Inferior parietal cortex (tissue), 1 donor: ENCODE measurements at regions not wholly inside any gene's neighbourhood (a gene's known extent, or its start where the extent isn't known, plus 50 kb on each side); places are given as distances from the start of the nearest gene placed in this dataset.

ENCODE experiments used
- DNase-seq: peaks from one replicate; pipeline ENCODE4 v3.0.0-alpha.2; 2016; ENCODE audit errors: extremely low spot score

DNA sequence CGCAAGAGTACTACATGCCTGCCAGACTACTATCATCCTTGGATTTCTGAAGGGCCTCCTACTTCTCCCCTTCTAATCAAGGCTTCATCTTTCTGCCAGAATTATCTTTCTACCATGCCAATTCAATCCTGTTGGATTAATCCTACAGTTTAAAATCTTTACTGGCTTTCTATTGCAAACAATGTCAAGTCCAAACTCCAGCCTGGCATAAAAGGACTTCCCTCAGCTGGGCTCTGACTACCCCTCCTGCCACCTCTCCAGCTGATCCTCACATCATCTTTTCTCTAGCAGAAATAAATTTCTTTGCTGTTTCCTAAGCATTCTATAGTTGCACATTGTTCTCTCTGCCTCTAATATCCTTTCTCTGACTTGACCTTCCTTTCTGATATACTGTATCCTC lies 119.7 kb upstream of the RAD23B start:
- no peak for DNase-seq

- no peak for DNase-seq
Observed at GRCh38 chr9:107169796-107170195, 113.3 kb upstream of the RAD23B start.

- DNase-seq, result no peak
Observed at GRCh38 chr9:107170801-107171200, 112.3 kb upstream of the RAD23B start.

GRCh38 chr9:107172160-107172978 lies 110.7 kb upstream of the RAD23B start:
- peak; percentile 94 for DNase-seq

DNA sequence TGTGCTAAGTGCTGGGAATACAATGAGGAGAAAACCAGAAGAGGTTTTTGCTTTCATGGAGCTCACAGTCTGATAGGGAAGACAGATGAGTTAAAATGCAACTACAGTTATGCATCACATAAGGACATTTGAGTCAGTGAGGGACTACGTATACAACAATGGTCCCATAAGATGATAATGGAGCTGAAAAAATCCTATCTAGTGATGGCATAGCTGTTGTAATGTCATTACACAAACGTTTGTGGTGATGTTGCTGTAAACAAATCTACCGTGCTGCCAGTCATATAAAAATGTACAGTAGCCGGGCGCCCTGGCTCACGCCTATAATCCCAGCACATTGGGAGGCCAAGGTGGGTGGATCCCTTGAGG lies 110.1 kb upstream of the RAD23B start:
- DNase-seq, result no peak

DNA sequence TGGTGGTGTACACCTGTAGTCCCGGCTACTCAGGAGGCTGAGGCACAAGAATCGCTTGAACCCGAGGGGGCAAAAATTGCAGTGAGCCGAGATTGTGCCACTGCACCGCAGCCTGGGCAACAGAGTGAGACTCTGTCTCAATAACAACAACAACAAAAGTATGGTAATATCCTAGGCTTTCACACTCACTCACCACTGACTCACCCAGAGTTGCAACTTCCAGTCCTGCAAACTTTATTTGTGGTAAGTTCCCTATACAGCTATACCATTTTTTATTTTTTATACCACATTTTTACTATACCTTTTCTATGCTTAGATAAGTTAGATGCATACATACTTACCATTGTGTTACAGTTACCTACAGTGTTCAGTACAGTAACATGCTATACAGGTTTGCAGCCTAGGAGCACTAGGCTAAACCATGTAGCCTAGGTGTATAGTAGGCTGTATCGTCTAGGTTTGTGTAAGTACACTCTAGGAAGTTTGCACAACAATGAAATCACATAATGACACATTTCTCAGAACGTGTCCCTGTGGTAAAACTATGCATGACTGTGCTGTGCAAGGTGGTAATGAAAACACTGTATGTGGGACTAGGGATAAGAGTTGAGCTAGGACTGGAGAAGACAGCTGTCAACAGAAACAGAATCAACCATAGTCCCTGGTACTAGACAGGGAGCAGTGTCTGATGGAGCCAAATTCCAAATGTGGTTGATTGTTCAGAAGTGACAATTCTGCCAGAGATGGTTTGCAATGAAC lies 109.5 kb upstream of the RAD23B start:
- DNase-seq, result no peak

DNA sequence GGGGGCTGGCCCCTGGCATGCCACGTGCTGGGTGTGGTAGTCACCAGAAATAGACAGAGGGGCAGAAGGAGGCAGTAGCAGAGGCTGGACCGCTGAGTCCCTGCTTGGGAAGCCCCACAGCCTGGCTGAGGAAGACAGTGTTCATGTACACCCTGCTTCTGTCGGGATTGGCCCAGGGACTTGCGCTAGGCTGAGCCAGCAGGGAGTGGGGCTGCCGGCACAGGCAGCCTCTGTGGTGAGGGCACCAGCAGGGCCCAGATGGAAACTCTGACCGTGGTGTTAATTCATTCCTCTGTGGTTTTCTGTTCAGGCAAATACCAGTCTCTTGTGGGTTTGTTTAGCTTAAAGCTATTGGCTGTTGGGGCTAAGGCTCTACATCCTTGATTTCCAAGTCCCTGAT lies 108.6 kb upstream of the RAD23B start:
- DNase-seq, result no peak

GRCh38 chr9:107175041-107175440 lies 108.0 kb upstream of the RAD23B start:
- DNase-seq, result no peak

- no peak for DNase-seq
Observed at GRCh38 chr9:107175816-107176435, 107.2 kb upstream of the RAD23B start.

DNA sequence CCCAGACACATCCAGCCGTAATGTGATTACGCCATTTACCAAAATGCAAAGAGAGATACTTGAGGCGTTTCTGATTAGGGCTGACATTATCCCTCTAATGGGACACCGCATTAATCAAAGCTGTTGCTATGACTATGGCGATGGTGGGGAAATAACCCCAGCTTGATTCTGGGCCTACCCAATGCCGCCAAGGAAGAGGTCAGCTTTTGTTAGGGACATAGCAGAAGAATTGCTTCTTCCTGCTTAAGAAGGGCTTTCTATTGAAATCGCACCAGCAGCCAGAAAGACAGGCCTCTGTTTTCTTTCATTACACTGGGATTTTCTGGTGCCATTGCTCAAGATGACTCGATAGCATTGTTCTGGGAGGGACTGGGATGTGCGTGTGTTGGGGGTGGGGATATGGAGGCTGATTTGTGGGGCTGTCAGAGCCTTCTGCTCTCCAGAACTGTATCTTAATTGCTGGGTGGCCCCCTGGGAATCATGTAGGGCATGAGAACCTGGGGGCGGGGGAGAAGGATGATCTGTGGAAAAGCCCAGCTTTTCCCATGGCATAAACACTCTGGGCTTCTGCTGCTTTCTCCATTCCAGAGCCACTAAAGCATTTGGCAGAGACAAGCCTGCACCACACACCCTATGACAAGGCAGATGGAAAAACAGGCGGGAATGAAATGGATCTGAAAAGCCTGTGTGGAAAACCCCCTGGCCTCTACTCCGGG lies 106.5 kb upstream of the RAD23B start:
- no peak for DNase-seq

GRCh38 chr9:107177243-107177839 lies 105.7 kb upstream of the RAD23B start:
- DNase-seq, result no peak

GRCh38 chr9:107177857-107178256 lies 105.2 kb upstream of the RAD23B start:
- DNase-seq, result no peak

DNA sequence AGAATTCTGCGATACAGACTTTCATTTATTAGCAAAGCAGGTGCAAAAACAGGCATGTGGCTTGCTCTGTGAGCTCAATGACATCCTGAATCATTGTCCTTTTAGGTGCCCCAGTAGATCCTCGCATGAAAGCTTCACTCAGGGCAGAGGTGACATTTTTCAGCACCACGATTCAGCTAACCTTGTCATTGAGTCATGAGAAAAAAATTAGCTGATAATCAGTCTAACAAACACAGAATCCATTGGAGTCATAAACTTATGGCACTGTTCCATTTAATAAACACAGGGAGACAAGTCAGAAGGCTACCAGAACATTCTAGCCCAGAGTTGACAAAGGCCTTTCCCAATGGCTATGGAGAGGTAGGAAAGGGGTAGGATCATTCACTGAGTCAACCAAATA lies 104.8 kb upstream of the RAD23B start:
- no peak for DNase-seq

DNA sequence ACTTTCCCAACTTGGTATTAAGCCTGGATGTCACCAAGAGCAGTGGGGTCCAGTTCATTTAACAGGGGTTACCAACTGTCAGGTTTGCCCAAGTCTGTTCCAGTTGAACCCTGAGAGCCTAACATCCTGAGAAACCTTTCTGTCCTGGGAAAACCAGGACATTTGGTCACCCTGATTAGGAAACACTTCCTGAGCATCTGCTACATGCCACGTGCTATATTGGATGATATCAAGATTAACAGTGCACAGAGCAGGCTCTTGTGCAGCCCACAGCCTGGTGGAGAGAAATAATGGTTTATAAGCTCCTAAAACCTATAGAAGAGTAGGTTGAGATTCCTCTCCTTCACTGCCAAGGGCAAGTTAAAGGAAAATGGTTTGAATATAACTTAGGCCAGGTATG lies 102.9 kb upstream of the RAD23B start:
- DNase-seq, result no peak

DNA sequence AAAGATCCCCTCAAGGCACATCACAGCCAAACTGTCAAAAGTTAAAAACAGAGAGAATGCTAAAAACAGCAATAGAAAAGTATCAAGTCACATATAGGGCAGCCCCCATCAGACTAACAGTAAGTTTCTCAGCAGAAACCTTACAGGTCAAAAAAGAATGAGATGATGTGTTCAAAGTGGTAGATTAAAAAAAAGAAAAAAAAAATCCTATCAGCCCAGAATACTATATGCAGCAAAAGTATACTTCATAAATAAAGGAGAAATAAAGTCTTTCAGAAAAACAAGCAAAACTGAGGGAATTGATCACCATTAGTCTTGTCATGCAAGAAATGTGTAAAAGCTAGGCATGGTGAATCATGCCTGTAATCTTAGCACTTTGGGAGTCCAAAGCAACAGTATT lies 99.9 kb upstream of the RAD23B start:
- no peak for DNase-seq

DNA sequence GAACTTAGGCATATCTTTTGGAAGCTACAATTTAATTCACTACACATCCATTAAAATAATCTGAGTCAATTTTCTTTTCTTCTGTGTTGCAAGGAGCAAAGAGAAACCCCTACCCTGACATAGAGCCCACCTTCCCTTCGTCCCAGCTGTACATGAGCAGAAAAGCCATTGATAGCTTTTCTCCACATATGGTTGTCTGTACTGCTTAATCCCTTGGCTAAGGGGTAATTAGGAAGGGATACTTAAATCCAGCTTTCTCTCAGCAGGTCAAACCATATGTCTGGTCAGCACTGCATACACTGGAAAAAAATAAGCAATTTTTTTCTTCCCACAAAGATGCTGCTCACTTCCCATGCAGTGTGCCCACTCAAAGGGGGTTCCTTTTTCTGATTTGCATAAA lies 94.7 kb upstream of the RAD23B start:
- no peak for DNase-seq

DNA sequence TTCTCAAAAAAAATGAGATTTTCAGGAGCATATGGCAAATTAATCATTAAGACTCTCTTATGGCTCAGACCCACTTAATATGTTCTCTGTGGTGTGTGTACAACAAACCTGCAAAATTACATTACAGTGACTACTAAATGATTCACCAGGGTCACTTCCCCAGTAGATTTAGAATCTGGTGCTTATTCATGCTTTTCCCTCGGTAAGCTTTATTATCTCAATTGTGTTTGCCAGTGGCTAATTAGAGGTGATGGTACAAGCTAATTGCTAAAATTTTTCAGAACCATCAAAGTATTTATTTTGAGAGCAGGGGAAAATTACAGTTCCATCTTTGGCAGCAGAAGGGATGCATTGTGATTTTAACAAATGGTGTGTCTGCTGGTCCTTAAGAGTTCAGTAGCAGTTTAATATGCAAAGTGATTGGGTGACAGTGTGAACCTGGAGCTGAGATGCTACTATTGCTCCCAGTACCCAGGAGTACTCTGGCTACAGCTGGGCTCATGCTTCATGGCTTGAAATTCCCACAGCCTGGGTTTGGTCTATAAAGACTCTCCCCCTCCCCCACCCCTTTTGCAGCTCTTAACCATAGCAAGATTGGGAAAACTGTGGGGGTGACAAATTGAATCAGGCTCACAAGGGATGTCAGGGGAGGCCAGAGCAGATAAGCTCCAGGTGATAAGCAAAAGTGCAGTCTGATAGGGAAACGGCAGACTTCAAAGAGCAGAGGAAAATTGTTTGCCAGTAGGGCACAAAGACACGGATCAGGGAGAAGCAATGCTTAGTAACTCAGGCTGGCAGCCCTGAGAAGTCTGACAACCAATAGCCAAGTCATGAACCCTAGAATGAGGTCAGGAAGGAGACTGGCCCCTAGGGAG lies 92.8 kb upstream of the RAD23B start:
- DNase-seq, result no peak

DNA sequence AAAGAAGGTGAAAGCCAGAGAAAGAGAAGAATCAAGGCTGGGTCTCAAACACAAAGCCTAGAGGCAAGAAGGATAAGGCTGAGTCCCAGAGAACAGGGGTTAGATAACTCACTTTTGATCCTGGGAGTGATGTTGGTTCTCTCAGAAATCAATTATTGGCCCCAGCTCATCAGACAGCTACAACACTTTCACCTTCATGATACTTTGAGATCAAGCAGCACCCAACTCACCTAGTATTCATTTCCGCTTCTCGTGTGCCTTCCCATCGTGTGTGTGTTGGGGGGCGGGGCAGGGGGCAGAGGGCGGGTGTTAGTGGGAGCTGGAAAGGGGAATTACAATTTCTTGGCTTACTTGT lies 92.2 kb upstream of the RAD23B start:
- DNase-seq, result no peak

GRCh38 chr9:107193251-107193650 lies 89.8 kb upstream of the RAD23B start:
- DNase-seq, result no peak

- no peak for DNase-seq
Observed at GRCh38 chr9:107198718-107199117, 84.4 kb upstream of the RAD23B start.

DNA sequence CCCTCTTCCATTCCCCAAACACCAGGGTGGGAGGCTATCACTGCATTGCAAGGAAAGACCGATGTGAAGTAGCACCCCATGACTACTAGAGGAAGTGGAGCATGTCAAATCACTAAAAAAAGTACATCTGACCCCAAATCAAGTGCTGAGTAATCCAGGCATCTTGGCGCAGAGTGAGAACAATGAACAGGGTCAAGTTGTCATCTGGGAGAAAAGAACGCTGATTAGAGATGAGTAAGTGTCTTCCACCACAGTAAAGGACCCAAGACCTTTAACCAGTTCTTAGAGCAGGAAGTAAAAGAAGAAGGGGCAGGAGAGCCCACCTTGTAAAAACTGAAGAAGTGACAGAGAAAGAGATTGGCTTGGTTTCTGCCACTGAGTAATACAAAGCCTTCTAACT lies 75.0 kb upstream of the RAD23B start:
- no peak for DNase-seq
